Large intestine (tissue), 3 donors: ENCODE measurements at regions not wholly inside any gene's neighbourhood (a gene's known extent, or its start where the extent isn't known, plus 50 kb on each side); places are given as distances from the start of the nearest gene placed in this dataset.

Experiments used
- DNase-seq, 2 donors: peaks; one replicate each; pipeline versions ENCODE4 v3.0.0 to v3.0.0-alpha.2; 2013
- H3K27ac ChIP-seq: one replicate; pipeline ENCODE4 v1.5.1; 2013; ENCODE audit warnings: low read length
- H3K27me3 ChIP-seq: 2 replicates; pipeline ENCODE4 v1.6.1; 2013; ENCODE audit warnings: low read length; ENCODE audit not compliant: control insufficient read depth, insufficient read depth
- H3K36me3 ChIP-seq: 2 replicates; pipeline ENCODE4 v1.6.1; 2013; ENCODE audit warnings: low read length; ENCODE audit not compliant: control insufficient read depth, insufficient read depth
- H3K4me1 ChIP-seq: one replicate; pipeline ENCODE4 v1.6.1; 2013; ENCODE audit warnings: low read length; ENCODE audit not compliant: control insufficient read depth, insufficient read depth
- H3K4me3 ChIP-seq: one replicate; pipeline ENCODE4 v1.5.1; 2013; ENCODE audit warnings: low read length
- H3K9me3 ChIP-seq: one replicate; pipeline ENCODE4 v1.6.1; 2013; ENCODE audit warnings: mild to moderate bottlenecking, low read depth, low read length, moderate library complexity; ENCODE audit not compliant: control insufficient read depth
- WGBS: methylation state at CpG from one replicate; pipeline ENCODE4 v1.1.5; 2013; ENCODE audit warnings: low lambda C conversion rate; ENCODE audit not compliant: insufficient coverage; 5-methylcytosine and 5-hydroxymethylcytosine counted together

DNA sequence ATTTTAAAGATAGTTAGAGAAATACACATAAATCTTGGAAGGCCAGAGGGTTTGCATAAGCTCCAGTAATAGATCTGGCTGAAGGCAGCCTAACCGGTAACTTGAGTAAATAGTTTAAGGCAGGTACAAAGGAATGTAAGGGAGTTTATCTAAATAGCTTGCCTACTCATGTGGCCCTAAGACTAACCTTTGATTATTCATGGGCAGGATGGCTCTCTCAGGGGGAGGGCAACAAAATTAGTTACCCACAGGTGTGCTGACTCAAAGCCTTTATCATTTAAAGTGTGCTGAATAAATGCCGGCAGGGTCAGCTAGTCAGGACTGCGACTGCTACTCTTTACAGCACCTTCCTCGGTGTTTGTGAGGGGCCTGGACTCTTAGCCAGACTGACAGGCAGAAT, 761.3 kb upstream of the KIF2B start:
- Histone ChIP-seq H3K27me3 (no peaks in the 10 kb centered on the region), H3K4me1 (no peaks in the 10 kb centered on the region), H3K36me3 (no peaks in the 10 kb centered on the region), H3K9me3 (no peaks in the 10 kb centered on the region), H3K4me3 (no peak overlapping the region), H3K27ac (no peak overlapping the region)
- DNase-seq = no peak
- no CpG with 5 or more reads among the region's 4 CpGs for WGBS

- Histone ChIP-seq H3K36me3 (no peaks in the 10 kb centered on the region), H3K27me3 (no peaks in the 10 kb centered on the region), H3K27ac (no peak overlapping the region), H3K4me3 (no peak overlapping the region), H3K9me3 (no peaks in the 10 kb centered on the region), H3K4me1 (no peaks in the 10 kb centered on the region)
- DNase-seq = no peak
- WGBS = no CpG with 5 or more reads among the region's 4 CpGs
Observed at GRCh38 chr17:53058031-53058430, 764.7 kb upstream of the KIF2B start.

DNA sequence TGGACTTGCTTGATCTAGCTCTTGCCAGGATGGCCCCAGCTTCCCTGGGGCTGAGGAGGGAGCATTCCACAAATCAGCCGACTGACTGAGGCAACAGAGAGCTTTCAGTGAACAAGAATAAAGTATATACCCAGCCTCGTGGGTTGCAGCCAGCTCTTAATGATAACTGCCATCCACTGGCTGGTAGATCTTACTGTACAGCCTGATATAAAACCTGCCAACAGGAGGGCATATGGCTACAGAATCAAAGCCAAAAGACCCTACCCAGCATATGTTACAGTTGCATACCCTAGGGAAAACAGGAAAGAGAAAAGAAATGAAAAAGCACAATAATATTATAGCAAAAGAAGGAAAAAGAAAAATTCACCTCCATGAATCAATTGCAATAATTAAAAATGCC, 775.9 kb upstream of the KIF2B start:
- no peak overlapping the region for H3K4me3 ChIP-seq
- no CpG with 5 or more reads among the region's 2 CpGs for WGBS
- no peaks in the 10 kb centered on the region for H3K27me3 ChIP-seq
- no peaks in the 10 kb centered on the region for H3K9me3 ChIP-seq
- no peaks in the 10 kb centered on the region for H3K4me1 ChIP-seq
- no peak overlapping the region for H3K27ac ChIP-seq
- no peak for DNase-seq
- no peaks in the 10 kb centered on the region for H3K36me3 ChIP-seq

DNA sequence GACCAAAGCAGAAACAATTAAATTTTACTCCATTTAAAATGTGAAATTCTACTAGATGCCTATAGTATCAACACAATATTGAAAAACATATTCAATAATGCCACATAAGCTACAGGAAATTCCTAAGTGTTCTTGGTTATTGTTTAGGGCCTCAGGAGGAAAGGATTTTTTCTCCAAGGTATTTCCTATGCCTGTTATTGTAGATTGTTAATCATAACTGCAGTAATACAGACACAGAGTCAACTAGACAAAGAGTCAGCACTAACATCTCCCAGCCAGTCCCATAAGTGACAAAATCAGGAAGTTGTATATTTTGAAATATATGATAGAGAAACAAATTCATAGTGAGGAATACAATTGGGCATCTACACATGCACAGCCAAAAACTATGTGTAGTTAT, 782.7 kb upstream of the KIF2B start:
- no peak for DNase-seq
- no peaks in the 10 kb centered on the region for H3K27me3 ChIP-seq
- no peaks in the 10 kb centered on the region for H3K36me3 ChIP-seq
- H3K4me1 ChIP-seq = no peaks in the 10 kb centered on the region
- no peak overlapping the region for H3K4me3 ChIP-seq
- H3K9me3 ChIP-seq = no peaks in the 10 kb centered on the region
- H3K27ac ChIP-seq = no peak overlapping the region

DNA sequence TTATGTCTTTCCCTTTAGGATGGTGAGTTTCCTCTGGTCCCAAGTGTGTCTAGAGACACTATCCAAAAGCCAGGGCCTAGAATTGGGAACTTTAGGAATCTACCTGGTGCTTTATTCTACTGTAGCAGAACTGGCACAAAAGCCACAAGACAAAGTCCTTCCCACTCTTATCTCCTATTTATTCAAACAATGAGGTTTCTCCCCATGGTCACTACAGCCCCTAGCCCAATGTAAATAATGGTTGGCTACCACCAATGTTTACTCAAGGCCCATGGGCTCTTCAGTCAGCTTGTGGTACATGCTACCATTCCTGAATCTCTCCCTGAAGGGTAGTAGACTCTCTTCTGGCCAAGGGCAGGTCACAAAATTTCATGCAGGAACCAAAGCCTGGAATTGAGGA, 789.4 kb upstream of the KIF2B start:
- Histone ChIP-seq H3K9me3 (no peaks in the 10 kb centered on the region), H3K36me3 (no peaks in the 10 kb centered on the region), H3K27ac (no peak overlapping the region), H3K27me3 (no peaks in the 10 kb centered on the region), H3K4me3 (no peak overlapping the region), H3K4me1 (no peaks in the 10 kb centered on the region)
- DNase-seq = no peak

DNA sequence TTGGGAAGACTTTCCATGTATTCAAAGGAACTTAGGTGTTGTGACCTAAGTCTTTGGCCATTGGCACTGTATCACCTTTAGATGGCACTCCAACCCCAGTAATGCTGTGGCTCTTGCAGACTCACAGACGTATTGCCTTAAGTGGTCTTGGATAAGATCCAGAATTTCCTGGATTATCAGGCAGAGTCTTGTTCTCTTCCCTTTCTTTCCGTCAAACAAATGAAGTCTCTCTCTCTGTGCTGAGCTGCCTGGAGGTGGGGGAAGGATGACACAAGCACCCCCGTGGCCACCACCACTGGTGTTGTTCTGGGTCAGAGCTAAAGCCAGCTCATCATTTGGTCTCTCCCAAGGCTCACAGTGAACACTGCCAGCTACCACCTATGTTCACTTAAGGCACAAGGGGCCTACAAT, 789.9 kb upstream of the KIF2B start:
- no peaks in the 10 kb centered on the region for H3K9me3 ChIP-seq
- DNase-seq = peak; percentile 13 to 16
- H3K4me1 ChIP-seq = no peaks in the 10 kb centered on the region
- 80% methylated on average over 1 of the region's 3 CpGs for WGBS
- no peaks in the 10 kb centered on the region for H3K27me3 ChIP-seq
- H3K36me3 ChIP-seq = no peaks in the 10 kb centered on the region
- H3K27ac ChIP-seq = no peak overlapping the region
- H3K4me3 ChIP-seq = no peak overlapping the region

DNA sequence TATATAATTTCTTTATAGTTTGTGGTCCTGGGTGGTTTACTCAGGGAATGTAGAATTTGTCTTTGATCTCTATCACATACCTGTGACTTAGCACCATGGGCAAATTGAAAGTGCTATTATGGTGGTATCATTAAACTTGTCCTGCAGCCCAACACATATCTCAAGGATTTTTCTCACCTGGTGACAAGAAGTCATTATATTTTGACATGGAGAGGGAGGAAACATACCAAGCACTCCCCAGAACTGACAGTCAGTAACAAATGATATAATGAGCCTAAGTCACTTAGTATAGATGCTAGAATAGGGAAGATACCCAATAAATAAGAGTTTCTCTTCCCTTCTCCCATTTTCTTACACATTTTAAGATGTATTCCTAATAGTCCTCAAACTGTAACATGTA, 805.5 kb upstream of the KIF2B start:
- Histone ChIP-seq H3K4me3 (no peak overlapping the region), H3K9me3 (no peaks in the 10 kb centered on the region), H3K4me1 (no peaks in the 10 kb centered on the region), H3K36me3 (no peaks in the 10 kb centered on the region), H3K27ac (no peak overlapping the region), H3K27me3 (no peaks in the 10 kb centered on the region)
- DNase-seq = no peak

GRCh38 chr17:53016085-53016484, 806.6 kb upstream of the KIF2B start:
- Histone ChIP-seq H3K9me3 (no peaks in the 10 kb centered on the region), H3K4me1 (no peaks in the 10 kb centered on the region)

GRCh38 chr17:53012364-53012763, 810.4 kb upstream of the KIF2B start:
- 90% methylated on average over 2 of the region's 2 CpGs for WGBS
- no peak overlapping the region for H3K4me3 ChIP-seq
- no peaks in the 10 kb centered on the region for H3K27me3 ChIP-seq
- no peaks in the 10 kb centered on the region for H3K4me1 ChIP-seq
- H3K36me3 ChIP-seq = no peaks in the 10 kb centered on the region
- no peak overlapping the region for H3K27ac ChIP-seq
- DNase-seq = no peak
- H3K9me3 ChIP-seq = no peaks in the 10 kb centered on the region

More at GRCh38 chr17:53016085-53016484, 806.6 kb upstream of the KIF2B start:
- H3K27me3 ChIP-seq = no peaks in the 10 kb centered on the region
- H3K4me3 ChIP-seq = no peak overlapping the region
- H3K27ac ChIP-seq = no peak overlapping the region
- DNase-seq = no peak
- H3K36me3 ChIP-seq = no peaks in the 10 kb centered on the region

DNA sequence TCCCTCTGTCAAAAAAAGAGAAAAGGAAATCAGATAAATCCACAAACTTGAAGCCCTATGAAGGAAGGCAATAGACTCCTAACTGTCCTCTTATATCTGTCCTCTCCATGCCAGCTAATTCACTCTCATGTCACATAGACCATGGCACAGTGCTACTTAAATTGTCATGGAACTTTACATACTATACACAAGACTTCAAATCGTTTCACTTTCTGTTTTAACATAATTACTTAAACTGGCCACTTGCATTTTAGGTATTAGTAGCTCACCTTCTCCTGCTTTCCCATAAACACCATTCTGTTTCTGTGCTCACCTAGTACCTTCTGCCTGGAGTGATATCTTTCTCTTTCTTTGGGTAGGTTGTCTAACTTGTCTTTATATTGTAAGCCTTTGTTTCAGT, 816.7 kb upstream of the KIF2B start:
- Histone ChIP-seq H3K9me3 (no peaks in the 10 kb centered on the region), H3K36me3 (no peaks in the 10 kb centered on the region), H3K4me3 (no peak overlapping the region), H3K4me1 (no peaks in the 10 kb centered on the region), H3K27me3 (no peaks in the 10 kb centered on the region), H3K27ac (no peak overlapping the region)
- 86% methylated on average over 1 of the region's 1 CpG for WGBS
- DNase-seq = no peak

DNA sequence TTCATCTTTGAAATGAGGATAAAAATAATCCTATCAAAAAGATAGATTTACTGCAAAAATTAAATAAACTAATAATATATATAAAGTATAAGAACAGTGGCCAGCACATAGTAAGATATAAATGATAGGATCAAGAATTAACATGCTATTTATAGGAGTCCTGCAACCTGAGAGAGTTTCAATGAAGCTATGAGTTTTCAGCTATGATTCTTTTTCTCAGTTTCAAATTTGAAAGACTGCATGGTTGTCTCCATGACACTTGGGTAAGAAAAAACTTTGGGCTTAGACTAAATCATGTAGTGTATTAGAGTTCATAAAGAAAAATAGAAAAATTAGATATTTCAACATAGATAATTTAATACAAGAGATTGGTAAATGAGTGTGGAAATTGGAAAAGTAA, 817.8 kb upstream of the KIF2B start:
- Histone ChIP-seq H3K9me3 (no peaks in the 10 kb centered on the region), H3K4me1 (no peaks in the 10 kb centered on the region), H3K36me3 (no peaks in the 10 kb centered on the region), H3K4me3 (no peak overlapping the region), H3K27ac (no peak overlapping the region), H3K27me3 (no peaks in the 10 kb centered on the region)
- no peak for DNase-seq

GRCh38 chr17:52995881-52996280, 826.8 kb upstream of the KIF2B start:
- Histone ChIP-seq H3K36me3 (no peaks in the 10 kb centered on the region), H3K27me3 (no peaks in the 10 kb centered on the region), H3K4me1 (no peaks in the 10 kb centered on the region), H3K27ac (no peak overlapping the region), H3K9me3 (no peaks in the 10 kb centered on the region), H3K4me3 (no peak overlapping the region)
- no peak for DNase-seq
- 72% methylated on average over 3 of the region's 3 CpGs for WGBS
